Trophoblast cell (in vitro differentiated cells and primary cell): ENCODE measurements at regions not wholly inside any gene's neighbourhood (a gene's known extent, or its start where the extent isn't known, plus 50 kb on each side); places are given as distances from the start of the nearest gene placed in this dataset.
A peak's percentile ranks its signal among the peaks of the same experiment; 100 is the strongest.

Experiments used
- DNase-seq, 2 donors: peaks; one replicate each; pipeline ENCODE4 v3.0.0-alpha.2; 2016
- H2AFZ ChIP-seq: 2 replicates; pipeline ENCODE4 v1.6.1; 2013; ENCODE audit warnings: low read length, moderate library complexity, mild to moderate bottlenecking; ENCODE audit not compliant: insufficient read depth, poor library complexity
- H2AK5ac ChIP-seq: 2 replicates; pipeline ENCODE4 v1.6.1; 2013; ENCODE audit warnings: mild to moderate bottlenecking, low read length
- H2BK120ac ChIP-seq: 2 replicates; pipeline ENCODE4 v1.6.1; 2013; ENCODE audit warnings: low read length, mild to moderate bottlenecking, moderate library complexity; ENCODE audit not compliant: insufficient read depth, poor library complexity
- H2BK12ac ChIP-seq: 2 replicates; pipeline ENCODE4 v1.6.1; 2013; ENCODE audit warnings: mild to moderate bottlenecking, low read length, moderate library complexity
- H2BK5ac ChIP-seq: 2 replicates; pipeline ENCODE4 v1.6.1; 2013; ENCODE audit warnings: low read length, low read depth, moderate library complexity, mild to moderate bottlenecking; ENCODE audit not compliant: poor library complexity
- H3K14ac ChIP-seq: 2 replicates; pipeline ENCODE4 v1.6.1; 2013; ENCODE audit warnings: mild to moderate bottlenecking, low read length
- H3K18ac ChIP-seq: 2 replicates; pipeline ENCODE4 v1.6.1; 2013; ENCODE audit warnings: mild to moderate bottlenecking, low read length
- H3K23ac ChIP-seq: 2 replicates; pipeline ENCODE4 v1.6.1; 2013; ENCODE audit warnings: low read length
- H3K27ac ChIP-seq: 2 replicates; pipeline ENCODE4 v1.5.1; 2013; ENCODE audit warnings: low read depth, mild to moderate bottlenecking, inconsistent platforms, low read length, moderate library complexity
- H3K27me3 ChIP-seq: 2 replicates; pipeline ENCODE4 v1.6.1; 2013; ENCODE audit warnings: inconsistent platforms, mild to moderate bottlenecking, low read length, moderate library complexity; ENCODE audit not compliant: insufficient read depth
- H3K36me3 ChIP-seq, 2 experiments: 1 replicate in 1 of 2; 2 replicates in 1 of 2; pipeline ENCODE4 v1.6.1; 2013; ENCODE audit warnings: low read length in 2 of 2, mild to moderate bottlenecking in 2 of 2, moderate library complexity in 1 of 2; ENCODE audit not compliant: insufficient read depth in 2 of 2, control insufficient read depth in 1 of 2
- H3K4ac ChIP-seq: 2 replicates; pipeline ENCODE4 v1.6.1; 2013; ENCODE audit warnings: low read depth, mild to moderate bottlenecking, low read length, moderate library complexity
- H3K4me1 ChIP-seq, 2 experiments: 1 replicate in 1 of 2; 2 replicates in 1 of 2; pipeline ENCODE4 v1.6.1; 2013; ENCODE audit warnings: low read length in 2 of 2, mild to moderate bottlenecking in 2 of 2, moderate library complexity in 1 of 2; ENCODE audit not compliant: insufficient read depth in 2 of 2, control insufficient read depth in 1 of 2
- H3K4me2 ChIP-seq: 2 replicates; pipeline ENCODE4 v1.6.1; 2013; ENCODE audit warnings: inconsistent platforms, mild to moderate bottlenecking, low read length, moderate library complexity
- H3K4me3 ChIP-seq: 2 replicates; pipeline ENCODE4 v1.5.1; 2013; ENCODE audit warnings: mild to moderate bottlenecking, low read depth, low read length, inconsistent platforms
- H3K79me1 ChIP-seq: one replicate; pipeline ENCODE4 v1.6.1; 2013; ENCODE audit warnings: low read length
- H3K79me2 ChIP-seq: 2 replicates; pipeline ENCODE4 v1.6.1; 2013; ENCODE audit warnings: low read length, mild to moderate bottlenecking; ENCODE audit not compliant: control insufficient read depth, insufficient read depth, poor library complexity
- H3K9ac ChIP-seq: 2 replicates; pipeline ENCODE4 v1.6.1; 2013; ENCODE audit warnings: mild to moderate bottlenecking, low read length
- H3K9me3 ChIP-seq: 2 replicates; pipeline ENCODE4 v1.6.1; 2013; ENCODE audit warnings: low read depth, mild to moderate bottlenecking, control low read depth, inconsistent platforms, low read length; ENCODE audit not compliant: insufficient read depth
- H4K12ac ChIP-seq: 2 replicates; pipeline ENCODE4 v1.6.1; 2013; ENCODE audit warnings: low read depth, mild to moderate bottlenecking, low read length, moderate library complexity
- H4K8ac ChIP-seq: 2 replicates; pipeline ENCODE4 v1.6.1; 2013; ENCODE audit warnings: low read depth, mild to moderate bottlenecking, low read length, moderate library complexity
- H4K91ac ChIP-seq: one replicate; pipeline ENCODE4 v1.6.1; 2013; ENCODE audit warnings: low read depth, mild to moderate bottlenecking, low read length, moderate library complexity
- WGBS: extraction: QIAGEN DNeasy Blood & Tissue Kit; methylation state at CpG from one replicate; pipeline ENCODE4 v1.1.7; 2013; ENCODE audit warnings: missing lambda C conversion rate; ENCODE audit not compliant: insufficient read length, insufficient coverage; ENCODE audit errors: extremely low coverage; 5-methylcytosine and 5-hydroxymethylcytosine counted together

GRCh38 chr4:23365086-23365485 lies 524.8 kb downstream of the PPARGC1A start:
- Histone ChIP-seq H3K36me3 (no peaks in the 10 kb centered on the region), H2AFZ (no peak overlapping the region), H3K18ac (no peak overlapping the region), H2BK5ac (no peak overlapping the region), H3K4me1 (no peaks in the 10 kb centered on the region), H3K79me1 (no peaks in the 10 kb centered on the region), H2BK120ac (no peak overlapping the region), H3K4ac (no peak overlapping the region), H4K91ac (no peak overlapping the region), H3K14ac (no peak overlapping the region), H4K8ac (no peak overlapping the region), H3K27ac (no peak overlapping the region), H2AK5ac (no peak overlapping the region), H3K79me2 (no peaks in the 10 kb centered on the region), H3K9me3 (no peaks in the 10 kb centered on the region), H3K27me3 (no peaks in the 10 kb centered on the region), H2BK12ac (no peak overlapping the region), H4K12ac (no peak overlapping the region), H3K4me2 (no peak overlapping the region), H3K4me3 (no peak overlapping the region), H3K23ac (no peak overlapping the region), H3K9ac (no peak overlapping the region)
- WGBS = no CpG with 5 or more reads among the region's 2 CpGs
- peak in 1 of 2 donors; percentile 25 for DNase-seq

- H2BK5ac ChIP-seq = no peak overlapping the region
- H3K4me1 ChIP-seq = no peaks in the 10 kb centered on the region
- no peak overlapping the region for H3K9ac ChIP-seq
- H3K9me3 ChIP-seq = no peaks in the 10 kb centered on the region
- H3K79me1 ChIP-seq = no peaks in the 10 kb centered on the region
- H4K91ac ChIP-seq = no peak overlapping the region
- H4K12ac ChIP-seq = no peak overlapping the region
- H3K79me2 ChIP-seq = no peaks in the 10 kb centered on the region
- H4K8ac ChIP-seq = no peak overlapping the region
- no peaks in the 10 kb centered on the region for H3K27me3 ChIP-seq
- no peak overlapping the region for H3K14ac ChIP-seq
- H3K18ac ChIP-seq = no peak overlapping the region
- H3K23ac ChIP-seq = no peak overlapping the region
- DNase-seq = no peak
- no CpG with 5 or more reads among the region's 4 CpGs for WGBS
- H2AFZ ChIP-seq = no peak overlapping the region
- H3K4ac ChIP-seq = no peak overlapping the region
- H2BK120ac ChIP-seq = no peak overlapping the region
- no peak overlapping the region for H3K27ac ChIP-seq
- H3K4me3 ChIP-seq = no peak overlapping the region
- no peak overlapping the region for H3K4me2 ChIP-seq
- no peaks in the 10 kb centered on the region for H3K36me3 ChIP-seq
- no peak overlapping the region for H2BK12ac ChIP-seq
- H2AK5ac ChIP-seq = no peak overlapping the region
Observed at GRCh38 chr4:23364167-23364566, 525.7 kb downstream of the PPARGC1A start.

GRCh38 chr4:23361453-23361852 lies 528.4 kb downstream of the PPARGC1A start:
- DNase-seq = no peak
- Histone ChIP-seq H2AFZ (no peak overlapping the region), H3K9ac (no peak overlapping the region), H3K4me2 (no peak overlapping the region), H2BK120ac (no peak overlapping the region), H2BK5ac (no peak overlapping the region), H3K9me3 (no peaks in the 10 kb centered on the region), H4K8ac (no peak overlapping the region), H2BK12ac (no peak overlapping the region), H2AK5ac (no peak overlapping the region), H3K36me3 (no peaks in the 10 kb centered on the region), H3K18ac (no peak overlapping the region), H3K4ac (no peak overlapping the region), H4K91ac (no peak overlapping the region), H3K27ac (no peak overlapping the region), H3K23ac (no peak overlapping the region), H3K4me1 (no peaks in the 10 kb centered on the region), H3K79me2 (no peaks in the 10 kb centered on the region), H3K79me1 (no peaks in the 10 kb centered on the region), H4K12ac (no peak overlapping the region), H3K4me3 (no peak overlapping the region), H3K27me3 (no peaks in the 10 kb centered on the region), H3K14ac (no peak overlapping the region)
- WGBS = no CpG with 5 or more reads among the region's 9 CpGs

GRCh38 chr4:23360718-23361117 lies 529.1 kb downstream of the PPARGC1A start:
- H4K91ac ChIP-seq = no peak overlapping the region
- no peaks in the 10 kb centered on the region for H3K79me2 ChIP-seq
- H3K9me3 ChIP-seq = no peaks in the 10 kb centered on the region
- no peaks in the 10 kb centered on the region for H3K79me1 ChIP-seq
- DNase-seq = no peak
- no peak overlapping the region for H4K8ac ChIP-seq
- H2BK5ac ChIP-seq = no peak overlapping the region
- H3K36me3 ChIP-seq = no peaks in the 10 kb centered on the region
- no CpG with 5 or more reads among the region's 1 CpG for WGBS
- no peak overlapping the region for H2AFZ ChIP-seq
- no peaks in the 10 kb centered on the region for H3K27me3 ChIP-seq
- no peak overlapping the region for H3K23ac ChIP-seq
- H2AK5ac ChIP-seq = no peak overlapping the region
- H3K9ac ChIP-seq = no peak overlapping the region
- H3K4ac ChIP-seq = no peak overlapping the region
- no peak overlapping the region for H3K27ac ChIP-seq
- H2BK12ac ChIP-seq = no peak overlapping the region
- no peak overlapping the region for H3K18ac ChIP-seq
- no peak overlapping the region for H2BK120ac ChIP-seq
- H3K4me3 ChIP-seq = no peak overlapping the region
- no peak overlapping the region for H3K4me2 ChIP-seq
- no peak overlapping the region for H3K14ac ChIP-seq
- H3K4me1 ChIP-seq = no peaks in the 10 kb centered on the region
- no peak overlapping the region for H4K12ac ChIP-seq
